IPS-18c (cell line): ENCODE measurements at regions not wholly inside any gene's neighbourhood (a gene's known extent, or its start where the extent isn't known, plus 50 kb on each side); places are given as distances from the start of the nearest gene placed in this dataset.

ENCODE experiments used
- H3K4me3 ChIP-seq: 2 replicates; pipeline ENCODE4 v1.7.0; 2013; ENCODE audit warnings: low read depth, mild to moderate bottlenecking, low read length, moderate library complexity; ENCODE audit not compliant: insufficient read depth
- H3K9me3 ChIP-seq: one replicate; pipeline ENCODE4 v1.6.1; 2013; ENCODE audit warnings: mild to moderate bottlenecking, low read length, moderate library complexity; ENCODE audit not compliant: control insufficient read depth, insufficient read depth

- no peak overlapping the region for H3K4me3 ChIP-seq
- H3K9me3 ChIP-seq, result no peaks in the 10 kb centered on the region
Measured at GRCh38 chr18:55642191-55642590, 54.2 kb upstream of the TCF4 start.

DNA sequence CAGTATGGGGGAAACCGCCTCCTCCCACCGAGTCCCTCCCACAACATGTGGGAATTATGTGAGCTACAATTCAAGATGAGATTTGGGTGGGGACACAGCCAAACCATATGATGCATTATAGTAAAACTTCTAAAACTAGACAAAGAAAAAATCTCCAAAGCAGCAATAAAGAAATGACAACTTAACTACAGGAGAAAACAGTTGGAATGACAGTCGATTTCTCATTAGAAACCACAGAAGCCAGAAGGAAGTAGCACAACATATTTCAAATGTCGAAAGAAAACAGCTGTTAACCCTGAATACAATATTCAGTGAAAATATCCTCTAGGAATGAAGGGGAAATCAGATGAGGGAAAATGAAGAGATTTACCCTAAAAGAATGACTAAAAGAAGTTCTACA is 53.5 kb upstream of the TCF4 start:
- Histone ChIP-seq H3K4me3 (no peak overlapping the region), H3K9me3 (no peaks in the 10 kb centered on the region)
